ENCODE measurements at regions not wholly inside any gene's neighbourhood (a gene's known extent, or its start where the extent isn't known, plus 50 kb on each side); places are given as distances from the start of the nearest gene placed in this dataset.

GRCh38 chr18:22046473-22046872, 122.9 kb upstream of the GATA6 start:
- H3K4me3 ChIP-seq (replicated peaks; ENCODE audit: low read depth, low read length), result no peak overlapping the region
- TF ChIP-seq CTCF (IDR thresholded peaks at IDR 0.05; ENCODE audit: low read depth, low read length, missing control alignments), result no peak

DNA sequence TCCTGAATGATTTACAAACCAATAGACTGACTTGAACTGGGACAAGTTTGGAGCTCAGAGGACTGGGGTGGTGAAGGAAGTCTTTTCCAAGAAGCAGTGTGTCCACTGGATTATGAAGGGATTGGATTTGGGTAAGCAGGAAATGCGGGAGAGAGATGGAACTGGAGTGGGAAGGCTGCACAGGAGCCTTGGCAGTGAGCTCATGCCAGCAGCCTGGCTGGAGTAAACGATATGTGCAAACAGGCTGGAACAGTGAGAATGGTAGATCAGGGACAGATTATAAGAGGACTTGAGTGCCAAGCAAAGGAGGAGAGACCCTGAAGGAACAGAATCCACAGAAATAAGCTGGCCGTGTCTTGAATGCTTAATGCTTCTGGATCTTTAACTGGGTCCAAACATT, 121.9 kb upstream of the GATA6 start:
- no peak overlapping the region for H3K4me3 ChIP-seq (replicated peaks; ENCODE audit: low read depth, low read length)
- no peak for TF ChIP-seq CTCF (IDR thresholded peaks at IDR 0.05; ENCODE audit: low read depth, low read length, missing control alignments)
- no peak for DNase-seq (ENCODE audit: extremely low read depth, low read depth)

More at GRCh38 chr18:22046473-22046872, 122.9 kb upstream of the GATA6 start:
- DNase-seq (ENCODE audit: extremely low read depth, low read depth), result no peak

- TF ChIP-seq CTCF (IDR thresholded peaks at IDR 0.05; ENCODE audit: low read depth, low read length, missing control alignments), result no peak
- H3K4me3 ChIP-seq (replicated peaks; ENCODE audit: low read depth, low read length), result no peak overlapping the region
- DNase-seq (ENCODE audit: extremely low read depth, low read depth), result no peak
Observed at GRCh38 chr18:22048221-22048620, 121.2 kb upstream of the GATA6 start.

GRCh38 chr18:22048932-22049615, 120.3 kb upstream of the GATA6 start:
- DNase-seq (ENCODE audit: extremely low read depth, low read depth), result no peak
- TF ChIP-seq CTCF (IDR thresholded peaks at IDR 0.05; ENCODE audit: low read depth, low read length, missing control alignments), result no peak
- no peak overlapping the region for H3K4me3 ChIP-seq (replicated peaks; ENCODE audit: low read depth, low read length)

GRCh38 chr18:22052405-22053105, 116.8 kb upstream of the GATA6 start:
- H3K4me3 ChIP-seq (replicated peaks; ENCODE audit: low read depth, low read length), result no peak overlapping the region
- no peak for DNase-seq (ENCODE audit: extremely low read depth, low read depth)
- TF ChIP-seq CTCF (IDR thresholded peaks at IDR 0.05; ENCODE audit: low read depth, low read length, missing control alignments), result no peak

GRCh38 chr18:22055466-22056238, 113.7 kb upstream of the GATA6 start:
- H3K4me3 ChIP-seq (replicated peaks; ENCODE audit: low read depth, low read length), result no peak overlapping the region
- no peak for DNase-seq (ENCODE audit: extremely low read depth, low read depth)
- no peak for TF ChIP-seq CTCF (IDR thresholded peaks at IDR 0.05; ENCODE audit: low read depth, low read length, missing control alignments)

All from HFF-Myc (cell line).